DMS79 (cell line): ENCODE measurements at regions not wholly inside any gene's neighbourhood (a gene's known extent, or its start where the extent isn't known, plus 50 kb on each side); places are given as distances from the start of the nearest gene placed in this dataset.

ENCODE experiments used
- DNase-seq: peaks from one replicate; lab custom pipeline; 2025; lab: John Stamatoyannopoulos, UW

DNA sequence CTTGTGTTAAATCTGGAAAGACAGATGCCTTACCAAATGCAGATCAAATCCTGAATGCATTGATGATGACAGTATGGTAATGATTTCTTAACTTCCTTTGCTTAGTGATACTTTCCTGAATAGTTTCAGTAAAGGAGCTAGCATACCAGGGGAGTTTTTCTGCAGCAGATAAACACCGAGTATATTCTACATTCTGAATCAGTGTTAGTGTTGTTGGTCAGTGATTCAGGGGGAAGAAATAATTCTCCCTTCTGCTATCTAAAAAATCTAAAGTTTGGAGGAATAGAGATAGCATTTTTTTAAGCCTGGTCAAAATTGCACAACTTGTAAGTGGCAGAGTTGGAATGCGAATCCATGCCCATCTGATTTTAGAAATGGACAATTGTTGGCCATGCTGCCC, 512.2 kb upstream of the MARCKS start:
- DNase-seq, result no peak

DNA sequence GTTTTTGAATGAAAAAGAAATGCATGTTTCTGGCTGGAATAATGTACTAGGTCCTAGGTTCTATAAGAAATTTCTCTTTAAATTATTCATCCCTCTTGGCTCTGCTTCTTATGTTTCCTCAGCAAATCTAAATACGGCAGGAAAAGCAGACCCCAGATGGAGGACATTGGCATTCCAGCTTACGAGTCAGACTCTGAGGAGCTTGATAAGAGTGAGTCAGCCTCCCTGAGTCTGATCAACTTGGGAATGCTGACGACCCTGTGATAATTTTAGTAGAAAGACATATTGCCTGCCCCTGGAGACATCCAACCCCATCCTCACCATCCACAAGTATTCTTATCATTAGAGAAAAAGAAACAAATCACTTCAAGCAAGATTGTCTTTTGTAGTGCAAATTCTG, 509.7 kb upstream of the MARCKS start:
- DNase-seq, result no peak

DNA sequence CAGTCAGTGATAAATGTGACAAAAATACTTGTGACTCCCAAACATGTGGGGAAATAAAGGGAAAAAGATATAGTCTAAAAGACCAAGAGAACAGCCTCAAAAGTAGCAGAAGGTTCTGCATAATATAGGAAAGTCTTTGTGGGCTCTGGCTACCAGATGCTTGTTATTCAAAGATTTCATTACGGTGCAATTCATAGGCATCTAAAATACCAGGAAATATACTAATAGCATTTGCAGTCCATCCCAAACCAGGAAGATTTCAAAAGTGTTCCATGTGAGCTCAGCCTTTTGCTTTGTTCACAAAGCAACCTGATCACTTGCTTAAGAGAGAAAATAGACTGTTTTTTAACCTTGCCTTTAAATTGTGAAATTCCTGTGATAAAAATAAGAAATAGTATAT, 506.7 kb upstream of the MARCKS start:
- no peak for DNase-seq

DNA sequence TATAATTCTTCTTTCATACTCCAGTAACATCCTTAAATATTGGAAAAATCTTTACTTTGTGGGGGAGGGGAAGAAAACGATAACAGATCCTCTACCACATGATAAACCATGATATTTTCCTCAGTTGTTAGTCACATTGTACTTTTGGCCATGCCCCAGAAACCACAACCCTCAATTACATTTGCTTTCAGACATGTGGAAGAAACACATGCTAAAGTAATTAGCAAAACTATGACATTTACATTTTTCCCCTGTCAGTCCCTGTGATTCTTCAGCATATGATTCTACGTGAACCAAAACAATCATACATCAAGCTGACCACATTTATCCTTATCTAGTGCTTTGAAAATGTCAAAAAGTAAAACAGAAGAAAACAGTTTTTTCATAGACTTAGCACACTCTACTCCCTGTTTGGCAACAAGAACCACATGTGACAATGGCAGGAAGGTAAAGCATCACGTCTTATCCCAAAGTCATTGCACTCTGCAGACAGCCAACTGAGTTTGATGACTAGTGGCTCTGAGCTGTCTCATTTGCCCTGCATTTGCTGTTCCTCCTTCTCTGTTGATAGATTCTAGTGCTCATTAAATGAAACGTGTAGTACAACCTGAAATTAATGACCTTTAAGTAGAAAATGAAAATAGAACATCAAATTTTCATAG, 505.8 kb upstream of the MARCKS start:
- no peak for DNase-seq

DNA sequence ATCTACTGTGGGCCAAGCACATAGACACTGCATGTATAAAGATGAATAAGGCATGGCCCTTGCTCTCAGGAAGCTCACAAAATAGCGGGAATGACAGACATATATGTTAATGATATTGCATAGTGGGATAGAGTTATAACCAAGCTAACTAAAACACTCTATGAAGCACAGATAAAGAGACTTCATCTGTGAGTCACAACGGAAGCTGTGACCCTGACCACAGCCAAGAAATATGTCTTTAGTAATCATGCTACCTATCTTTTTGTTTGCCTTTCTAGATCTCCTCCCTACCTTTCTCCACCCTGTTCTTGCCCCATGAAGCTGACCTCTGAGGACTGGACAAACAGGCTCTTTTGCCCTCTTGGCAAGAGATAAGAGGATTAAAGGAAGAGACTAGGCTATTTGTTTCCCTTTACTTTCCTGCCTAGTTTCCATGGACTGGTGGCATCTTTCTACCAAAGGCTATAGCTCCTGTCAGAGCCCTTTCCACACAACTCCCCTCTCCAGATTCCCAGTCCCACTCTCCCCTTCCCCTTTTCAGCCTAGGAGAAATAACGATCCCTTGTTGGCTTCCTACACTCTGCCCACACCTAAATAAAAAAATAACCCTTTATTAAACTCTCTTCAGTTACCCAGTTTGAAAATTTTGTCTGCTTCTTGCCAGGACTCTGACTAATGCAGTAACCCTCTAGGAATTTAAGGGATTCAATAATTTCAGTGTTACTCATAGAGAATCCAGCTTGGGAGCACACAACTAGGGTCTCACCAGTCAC, 504.9 kb upstream of the MARCKS start:
- no peak for DNase-seq

DNA sequence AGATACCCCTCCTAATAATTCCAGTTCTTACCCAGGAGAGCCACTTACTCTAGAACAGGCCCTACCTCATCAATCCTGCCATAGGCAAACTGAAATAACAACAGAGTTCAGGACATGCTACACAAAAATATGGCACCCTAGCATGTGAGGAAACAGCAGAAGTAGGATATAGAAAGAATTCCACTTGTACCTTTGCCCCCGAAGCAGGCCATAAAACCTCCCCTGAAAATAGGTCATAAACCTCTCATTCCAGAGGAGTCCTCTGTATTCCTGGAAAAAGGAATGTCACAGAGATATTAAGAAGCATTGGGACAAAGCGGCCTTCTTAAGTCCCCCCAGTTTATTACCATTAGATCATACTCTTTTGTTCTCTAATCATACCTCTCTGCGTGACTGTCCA, 504.3 kb upstream of the MARCKS start:
- no peak for DNase-seq

DNA sequence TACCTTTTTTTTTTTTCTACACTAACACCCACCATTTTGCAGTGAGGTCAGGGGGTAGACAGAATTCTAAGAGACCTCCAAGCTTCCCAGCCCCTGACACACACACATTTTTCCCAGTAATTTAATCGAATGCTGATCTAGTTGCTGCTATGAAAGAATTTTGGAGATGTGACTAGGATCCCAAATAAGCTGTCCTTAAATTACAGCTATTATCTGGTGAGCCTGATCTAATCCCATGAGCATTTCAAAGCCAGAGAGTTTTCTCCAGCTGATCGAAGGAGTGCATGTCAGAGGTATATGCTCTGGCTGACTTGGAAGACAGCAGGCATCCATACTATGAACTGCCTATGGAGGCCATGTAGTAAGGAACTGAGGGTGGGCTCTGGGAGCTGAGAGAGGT, 503.8 kb upstream of the MARCKS start:
- DNase-seq, result no peak

DNA sequence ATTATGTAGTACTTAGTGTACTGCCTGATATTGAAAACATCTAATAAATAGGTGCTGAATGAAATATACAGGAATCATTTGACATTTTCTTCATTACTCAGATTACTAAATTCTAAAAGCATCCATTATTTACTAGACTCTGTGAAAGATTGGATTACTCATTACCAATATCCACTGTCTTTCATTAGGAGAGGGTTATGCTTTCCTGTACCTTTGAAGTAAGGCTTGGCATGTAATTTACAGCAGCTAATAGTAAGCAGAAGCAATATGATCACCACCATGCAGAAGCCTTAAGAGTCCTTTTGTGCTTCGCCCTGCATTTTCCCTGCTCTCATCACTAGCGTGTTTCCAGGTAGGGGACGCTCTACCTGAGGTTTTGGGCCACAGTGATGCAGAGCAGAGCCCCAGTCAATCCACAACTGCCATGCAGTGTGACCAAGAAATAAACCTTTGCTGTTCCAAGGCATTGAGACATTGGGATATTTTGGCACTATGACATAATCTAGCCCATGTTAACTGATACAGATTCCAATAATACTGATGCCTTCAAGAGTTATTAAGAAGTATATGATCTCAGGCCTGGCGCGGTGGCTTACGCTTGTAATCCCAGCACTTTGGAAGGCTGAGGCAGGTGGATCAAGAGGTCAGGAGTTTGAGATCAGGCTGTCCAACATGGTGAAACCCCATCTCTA, 502.8 kb upstream of the MARCKS start:
- no peak for DNase-seq

DNA sequence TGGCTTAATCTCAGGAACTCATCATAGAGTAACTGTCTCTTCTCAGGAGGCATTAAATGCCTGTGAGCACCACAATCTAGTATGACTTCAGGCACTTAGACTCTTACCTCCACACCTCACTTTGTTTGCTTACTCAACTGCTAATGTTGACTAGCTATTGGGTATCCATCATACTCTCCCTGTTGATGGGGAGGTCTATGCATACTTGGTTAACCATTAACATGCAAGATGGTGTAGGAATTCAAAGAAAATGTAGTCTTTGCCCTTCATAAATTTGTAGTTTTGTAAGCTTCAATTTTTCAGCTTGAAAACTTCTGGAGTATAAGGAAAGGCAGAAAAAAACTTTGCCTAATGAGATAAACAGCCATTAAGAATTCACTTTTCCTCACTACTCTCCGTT, 501.0 kb upstream of the MARCKS start:
- DNase-seq, result no peak

DNA sequence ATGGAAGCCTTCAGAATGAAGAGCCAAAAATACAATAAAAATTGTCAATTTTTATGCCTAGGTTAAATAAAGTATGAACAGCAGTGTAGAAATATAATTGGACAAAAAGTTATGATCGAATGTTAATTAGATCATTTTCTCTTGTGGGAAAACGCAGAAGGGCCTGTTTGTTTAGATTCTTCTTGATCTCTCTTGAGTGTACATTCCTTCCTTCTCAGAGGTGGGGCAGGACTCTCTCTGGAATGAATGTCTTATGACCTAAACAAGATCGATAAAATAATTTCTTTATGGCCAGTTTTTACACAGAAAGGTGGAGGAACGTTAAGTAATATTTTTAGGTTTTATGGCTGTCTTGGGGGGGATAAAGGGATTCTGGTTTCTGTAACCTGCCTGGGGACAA, 500.1 kb upstream of the MARCKS start:
- DNase-seq, result no peak

DNA sequence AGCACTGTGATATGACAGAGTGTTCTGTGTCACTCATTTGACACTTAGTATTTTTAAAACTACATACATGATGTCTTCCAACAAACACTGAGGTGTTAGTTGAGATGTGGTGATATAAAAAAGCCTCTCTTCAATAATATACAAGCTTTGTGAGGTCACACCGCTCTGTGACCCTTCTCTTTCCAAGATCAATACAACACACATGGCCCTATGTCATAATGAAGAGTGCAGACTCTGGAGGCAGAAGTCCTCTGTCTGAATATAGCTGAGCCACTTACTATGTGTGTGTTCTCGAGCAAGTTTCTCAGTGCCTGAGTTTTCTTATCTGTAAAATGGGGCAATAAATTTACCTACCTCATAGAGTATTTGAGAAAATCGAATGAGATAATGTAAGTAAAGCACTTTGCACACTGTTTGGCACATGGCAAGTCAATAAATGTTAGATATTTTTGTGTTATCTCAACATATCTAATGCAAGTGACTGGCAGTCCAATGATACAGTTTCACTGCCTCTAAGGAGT, 499.0 kb upstream of the MARCKS start:
- DNase-seq, result no peak

DNA sequence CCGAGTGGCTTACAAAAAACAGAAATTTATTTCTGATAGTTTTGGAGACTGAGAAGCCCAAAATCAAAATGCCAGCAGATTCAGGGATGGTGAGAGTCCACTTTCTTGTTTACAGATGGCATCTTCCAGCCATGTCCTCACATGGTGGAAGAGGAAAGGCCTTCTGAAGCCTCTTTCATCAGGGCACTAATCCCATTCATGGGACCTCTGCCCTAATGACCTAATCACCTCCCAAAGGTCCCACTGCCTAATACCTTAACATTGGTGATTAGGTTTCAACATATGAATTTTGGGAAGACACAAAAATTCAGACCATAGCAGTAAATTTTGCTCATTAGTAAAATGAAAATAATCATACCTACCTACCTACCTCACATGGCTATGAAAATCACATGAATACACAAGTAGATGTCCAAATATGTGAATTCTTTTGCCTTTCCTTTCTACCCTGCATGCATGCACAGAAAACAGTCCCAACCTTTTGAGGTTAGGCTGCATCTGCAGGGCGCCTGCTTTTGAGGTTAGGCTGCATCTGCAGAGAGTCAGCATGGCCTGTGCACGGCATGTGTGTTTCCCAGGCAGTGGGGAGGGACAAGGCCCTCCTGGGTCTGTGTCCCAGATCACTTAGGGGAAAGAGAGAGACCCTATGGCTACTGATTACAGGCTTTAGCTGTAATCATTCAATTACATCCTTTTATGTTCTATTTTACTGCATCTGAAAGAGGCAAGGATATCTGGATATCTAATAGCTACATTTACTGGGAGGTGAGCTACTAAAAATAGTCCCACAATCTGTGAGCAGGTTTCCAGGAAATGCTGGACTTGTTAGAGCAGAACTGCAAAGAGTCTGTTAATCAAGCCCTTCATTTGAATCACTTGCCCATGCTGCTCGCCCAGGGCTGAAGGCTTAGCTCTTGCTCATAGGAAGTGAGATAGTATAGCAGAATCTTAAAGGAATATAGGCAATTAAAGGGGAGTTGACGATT, 497.7 kb upstream of the MARCKS start:
- no peak for DNase-seq

DNA sequence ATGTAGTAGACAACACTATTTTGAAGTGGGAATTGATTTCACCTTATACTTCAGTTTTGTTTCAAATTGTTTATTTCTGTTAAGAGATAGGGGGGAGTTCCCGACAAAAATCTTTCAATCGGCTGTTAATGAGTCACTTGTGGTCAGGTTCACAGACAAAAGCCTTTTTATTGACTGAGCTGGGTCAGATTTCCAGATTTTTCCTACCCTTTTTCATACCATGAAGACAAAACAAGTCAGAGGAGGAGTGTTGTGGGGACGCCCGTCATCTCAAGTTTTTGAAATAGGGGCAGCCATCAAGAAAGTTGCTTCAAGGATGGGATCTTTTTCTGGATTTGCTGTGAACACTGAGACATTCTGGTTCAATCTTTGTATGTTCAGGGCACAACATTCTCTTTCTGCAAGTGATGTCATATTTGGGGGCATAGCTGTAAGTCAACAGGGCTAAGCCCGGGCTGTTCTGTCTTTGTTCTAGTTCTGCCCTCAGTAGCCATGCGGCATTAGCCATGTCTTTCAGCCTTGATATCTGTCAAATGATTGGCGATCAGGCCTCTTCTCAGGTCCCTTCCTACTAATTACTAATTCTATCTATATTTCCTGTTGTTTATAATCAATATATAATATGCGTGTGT, 496.0 kb upstream of the MARCKS start:
- DNase-seq, result no peak

DNA sequence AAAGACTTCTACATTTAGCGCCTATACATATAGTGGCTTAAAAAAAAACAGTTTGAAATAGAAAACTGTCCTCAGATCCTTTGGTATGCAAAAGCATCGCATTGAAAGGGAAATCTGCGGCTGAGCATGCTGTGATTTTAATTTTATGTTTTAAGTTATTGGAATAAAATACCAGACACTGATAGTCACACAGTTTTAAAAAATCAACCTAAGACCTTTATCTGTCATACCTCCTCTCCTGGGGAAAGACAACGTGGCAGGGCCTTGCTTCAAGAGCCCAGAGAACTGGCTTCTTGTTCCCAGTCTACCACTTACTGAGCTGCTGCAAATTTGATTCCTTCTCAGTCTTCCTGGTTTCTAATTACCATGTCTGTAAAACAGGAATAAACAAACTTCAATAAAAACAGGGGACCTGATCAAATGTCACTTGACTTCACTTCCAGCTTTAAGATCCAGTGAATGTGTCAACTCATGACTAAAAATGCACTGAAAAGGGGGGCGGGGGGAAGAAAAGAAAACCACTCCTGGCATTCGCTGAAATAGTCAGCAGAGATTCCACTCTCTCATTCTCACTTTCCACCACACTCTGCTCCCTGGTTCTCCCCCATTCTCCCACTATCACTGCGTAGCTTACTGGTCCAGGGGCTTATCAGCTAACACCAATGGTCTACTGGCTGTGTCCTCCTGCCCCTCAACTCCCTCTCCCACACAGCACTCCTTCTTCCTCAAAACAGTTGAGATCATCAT, 494.7 kb upstream of the MARCKS start:
- DNase-seq, result no peak

DNA sequence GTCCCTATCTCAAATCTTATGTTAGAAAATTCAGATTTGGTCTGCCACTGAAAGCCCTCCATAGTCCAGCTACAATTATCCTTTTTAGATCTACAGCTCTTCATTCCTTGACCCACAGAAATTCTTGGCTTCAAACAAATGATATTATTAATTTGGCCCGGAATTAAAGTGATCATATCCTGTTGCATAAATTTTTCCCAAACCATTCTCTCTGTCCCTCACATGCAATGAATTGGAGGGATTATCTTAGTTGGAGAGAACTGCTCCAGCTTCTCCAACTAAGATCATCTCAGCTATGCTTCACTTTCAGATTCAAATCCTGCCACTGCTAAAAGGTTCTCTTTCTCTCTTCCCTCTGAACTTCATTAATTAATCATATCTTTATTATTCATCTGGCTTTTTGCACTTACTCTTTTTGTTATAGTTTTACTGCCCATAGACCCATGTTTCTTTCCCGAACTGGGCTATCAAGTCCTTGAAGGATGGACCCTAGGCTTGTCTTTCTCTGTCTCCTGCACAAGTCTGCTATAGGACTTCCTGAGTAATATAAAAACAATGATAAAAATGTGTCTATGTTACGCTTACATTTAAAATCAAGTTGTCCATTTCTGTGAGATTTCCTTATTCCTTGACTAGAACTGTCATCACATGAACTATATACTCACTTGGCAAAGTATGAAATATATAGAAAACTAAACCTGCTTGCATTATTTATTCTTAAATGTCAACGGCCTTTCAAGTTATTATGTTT, 493.9 kb upstream of the MARCKS start:
- DNase-seq, result no peak

DNA sequence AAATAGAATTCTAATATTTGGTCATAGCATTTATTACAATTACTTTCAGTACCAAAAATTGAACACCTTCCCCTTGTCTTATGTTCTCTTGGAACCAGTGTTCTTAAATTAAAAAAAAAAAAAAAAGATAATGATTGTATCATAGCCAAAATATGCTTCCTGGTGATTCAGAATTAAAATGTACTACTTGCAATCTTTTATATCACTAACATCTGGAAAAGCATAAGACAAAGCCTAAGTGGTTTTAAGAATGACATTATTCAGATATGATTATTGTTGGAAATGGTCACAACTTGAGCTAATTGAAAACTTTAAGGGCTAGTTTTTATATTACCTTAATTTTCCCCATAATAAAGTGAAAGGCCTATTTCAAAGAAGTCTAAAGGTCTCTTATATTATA, 493.3 kb upstream of the MARCKS start:
- DNase-seq, result no peak

DNA sequence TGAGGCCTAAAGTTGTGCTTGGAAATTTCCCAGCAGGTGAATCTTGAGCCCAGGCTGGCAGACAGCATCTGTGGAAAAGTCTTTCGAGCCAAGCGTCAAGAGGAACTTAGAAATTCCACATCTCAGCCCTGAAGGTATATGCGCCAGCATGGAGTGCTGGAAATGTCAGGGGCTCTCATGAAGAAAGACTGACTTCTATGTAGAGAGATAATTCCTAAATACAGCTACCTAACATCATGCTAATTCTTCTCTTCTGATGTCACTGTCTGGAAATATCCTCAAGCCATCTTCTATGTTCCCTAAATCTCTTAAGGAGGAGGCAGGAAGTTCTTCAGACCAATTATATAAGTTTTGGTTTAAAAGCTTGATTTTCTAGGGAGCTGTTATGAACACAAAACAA, 492.4 kb upstream of the MARCKS start:
- DNase-seq, result no peak

DNA sequence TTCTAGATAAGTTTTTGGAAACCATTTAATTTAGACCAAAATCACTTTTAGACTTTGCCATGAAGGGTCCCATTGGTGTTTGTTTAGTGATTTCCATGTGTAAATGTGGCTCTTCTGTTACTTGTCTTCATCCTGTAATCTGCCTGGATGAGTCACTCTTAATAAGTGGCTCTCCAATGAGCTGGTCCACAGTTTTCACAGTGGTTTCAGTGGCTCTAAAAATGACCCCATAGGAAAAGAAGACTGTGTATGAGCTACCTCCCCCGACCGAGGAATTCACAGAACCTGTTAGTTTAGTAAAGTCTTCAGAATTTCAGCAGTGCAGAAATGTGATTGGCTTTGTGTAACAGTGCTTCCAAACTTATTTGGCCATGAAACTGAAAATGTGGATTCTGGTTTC, 492.0 kb upstream of the MARCKS start:
- DNase-seq, result no peak

DNA sequence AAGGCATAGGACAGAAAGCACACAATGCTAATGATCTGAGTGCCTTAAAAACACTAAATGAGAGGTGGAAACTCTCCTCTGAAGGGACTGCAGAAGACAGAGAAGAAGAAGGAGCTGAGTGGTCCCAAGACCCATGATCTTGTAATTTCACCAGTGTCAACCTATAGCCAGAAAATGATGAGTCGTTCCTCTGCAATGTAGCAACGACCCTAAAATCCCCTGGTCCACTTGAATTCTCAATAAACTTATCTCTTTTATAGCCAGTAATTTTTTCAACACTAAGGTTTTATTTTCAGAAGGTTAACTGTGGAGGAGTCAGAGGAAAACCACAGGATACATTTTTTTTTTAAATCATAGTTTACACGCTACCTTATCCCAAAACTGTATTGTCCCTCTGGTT, 490.6 kb upstream of the MARCKS start:
- DNase-seq, result no peak
